Liver (tissue), 3 donors: ENCODE measurements at regions not wholly inside any gene's neighbourhood (a gene's known extent, or its start where the extent isn't known, plus 50 kb on each side); places are given as distances from the start of the nearest gene placed in this dataset.

Source experiments
- GABPA ChIP-seq, 2 donors: IDR thresholded peaks in 1 of 2; conservative IDR thresholded peaks in 1 of 2; 2 replicates each; pipeline ENCODE4 v1.6.1; 2016; ENCODE audit warnings: antibody characterized with exemption in 2 of 2, mild to moderate bottlenecking in 1 of 2, moderate library complexity in 1 of 2
- RAD21 ChIP-seq, 2 donors: IDR thresholded peaks; 2 replicates each; pipeline ENCODE4 v1.6.1; 2016; ENCODE audit warnings: antibody characterized with exemption in 2 of 2, mild to moderate bottlenecking in 2 of 2
- RXRA ChIP-seq, 2 donors: IDR thresholded peaks; 2 replicates each; pipeline ENCODE4 v1.6.1; 2017 to 2018; ENCODE audit warnings: antibody characterized with exemption in 2 of 2, mild to moderate bottlenecking in 1 of 2
- TF ChIP-seq, protein P1 (sequence below): fragments of 150-350 bp; IDR thresholded peaks from 2 replicates; pipeline ENCODE4 v1.5.1; 2017; ENCODE audit warnings: improper control_type of control experiment, low read depth, low read length; ENCODE audit not compliant: missing input control
- TF ChIP-seq, protein P2 (sequence below): IDR thresholded peaks from 2 replicates; pipeline ENCODE4 v1.6.1; 2016; ENCODE audit warnings: antibody characterized with exemption
- TF ChIP-seq, protein P3 (sequence below): IDR thresholded peaks from 2 replicates; pipeline ENCODE4 v1.6.1; 2016; ENCODE audit warnings: antibody characterized with exemption
- donor health status: healthy.
- donor health status: healthy.

DNA sequence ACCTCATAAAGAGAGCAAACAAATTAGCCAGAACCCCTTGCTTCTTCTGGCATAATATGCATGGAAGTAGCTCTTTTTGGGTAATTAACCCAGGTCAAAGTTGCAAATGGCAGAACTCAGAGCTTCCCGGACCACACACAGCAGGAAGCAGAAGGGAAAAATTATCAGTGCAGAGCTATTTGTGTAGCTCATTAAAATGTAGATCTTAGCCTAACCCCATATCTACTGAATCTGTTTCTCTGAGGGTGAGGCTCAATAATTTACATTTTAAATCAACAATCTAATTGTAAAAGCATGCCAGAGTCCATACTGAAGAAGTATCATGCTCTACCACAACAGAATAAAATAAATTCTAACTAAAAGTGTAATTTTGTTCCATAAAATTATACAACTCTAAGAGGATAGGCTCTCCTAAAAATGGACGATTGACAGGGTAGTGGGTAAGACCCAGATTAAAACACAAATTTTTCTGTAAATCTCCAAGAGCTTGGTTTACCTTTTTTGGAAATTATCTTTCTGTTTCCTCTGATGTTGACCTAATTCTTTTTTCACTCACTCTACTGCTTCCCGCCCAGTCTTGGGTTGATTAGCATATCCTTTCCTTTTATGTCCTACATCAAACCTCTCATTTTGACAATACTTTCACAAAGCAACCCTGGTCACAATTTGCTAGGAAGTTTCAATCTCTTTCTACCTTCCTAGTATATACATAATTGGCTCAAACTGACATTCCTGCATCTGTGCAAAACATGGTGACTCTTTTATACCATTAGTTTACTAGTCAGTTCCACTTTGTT is 213.3 kb upstream of the SLC16A7 start:
- TF ChIP-seq, protein P1, sequence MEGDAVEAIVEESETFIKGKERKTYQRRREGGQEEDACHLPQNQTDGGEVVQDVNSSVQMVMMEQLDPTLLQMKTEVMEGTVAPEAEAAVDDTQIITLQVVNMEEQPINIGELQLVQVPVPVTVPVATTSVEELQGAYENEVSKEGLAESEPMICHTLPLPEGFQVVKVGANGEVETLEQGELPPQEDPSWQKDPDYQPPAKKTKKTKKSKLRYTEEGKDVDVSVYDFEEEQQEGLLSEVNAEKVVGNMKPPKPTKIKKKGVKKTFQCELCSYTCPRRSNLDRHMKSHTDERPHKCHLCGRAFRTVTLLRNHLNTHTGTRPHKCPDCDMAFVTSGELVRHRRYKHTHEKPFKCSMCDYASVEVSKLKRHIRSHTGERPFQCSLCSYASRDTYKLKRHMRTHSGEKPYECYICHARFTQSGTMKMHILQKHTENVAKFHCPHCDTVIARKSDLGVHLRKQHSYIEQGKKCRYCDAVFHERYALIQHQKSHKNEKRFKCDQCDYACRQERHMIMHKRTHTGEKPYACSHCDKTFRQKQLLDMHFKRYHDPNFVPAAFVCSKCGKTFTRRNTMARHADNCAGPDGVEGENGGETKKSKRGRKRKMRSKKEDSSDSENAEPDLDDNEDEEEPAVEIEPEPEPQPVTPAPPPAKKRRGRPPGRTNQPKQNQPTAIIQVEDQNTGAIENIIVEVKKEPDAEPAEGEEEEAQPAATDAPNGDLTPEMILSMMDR, result no peak
- TF ChIP-seq RAD21 (IDR thresholded peaks at IDR 0.05), result no peak
- no peak for TF ChIP-seq GABPA (IDR thresholded peaks at IDR 0.05 in 1 of 2, conservative IDR thresholded peaks at IDR 0.05 in 1 of 2)
- TF ChIP-seq RXRA (IDR thresholded peaks at IDR 0.05), result no peak
- TF ChIP-seq, protein P2, sequence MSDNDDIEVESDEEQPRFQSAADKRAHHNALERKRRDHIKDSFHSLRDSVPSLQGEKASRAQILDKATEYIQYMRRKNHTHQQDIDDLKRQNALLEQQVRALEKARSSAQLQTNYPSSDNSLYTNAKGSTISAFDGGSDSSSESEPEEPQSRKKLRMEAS, result no peak
- TF ChIP-seq, protein P3, sequence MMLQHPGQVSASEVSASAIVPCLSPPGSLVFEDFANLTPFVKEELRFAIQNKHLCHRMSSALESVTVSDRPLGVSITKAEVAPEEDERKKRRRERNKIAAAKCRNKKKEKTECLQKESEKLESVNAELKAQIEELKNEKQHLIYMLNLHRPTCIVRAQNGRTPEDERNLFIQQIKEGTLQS, result no peak
